ENCODE measurements at regions not wholly inside any gene's neighbourhood (a gene's known extent, or its start where the extent isn't known, plus 50 kb on each side); places are given as distances from the start of the nearest gene placed in this dataset.

DNA sequence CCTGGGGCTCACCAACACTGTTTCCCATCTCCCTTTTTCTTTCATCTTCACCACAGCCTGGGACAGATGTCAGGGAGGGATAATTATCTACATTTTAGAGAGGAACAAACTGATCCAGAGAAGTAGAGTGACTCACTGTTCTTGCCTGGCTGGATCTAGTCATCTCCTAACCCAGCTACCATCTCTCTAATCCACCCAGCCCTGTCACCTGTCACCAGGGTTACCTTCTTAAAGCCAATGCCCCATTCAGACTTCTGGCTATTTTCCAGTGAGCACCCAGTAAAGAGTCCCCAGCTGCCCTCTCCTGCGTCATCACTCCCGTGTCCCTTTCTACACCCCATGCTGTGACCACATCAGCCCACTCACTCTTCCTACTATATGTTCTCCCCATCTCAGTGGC is 68.4 kb upstream of the DUSP5 start:
- ATAC-seq (ENCODE audit: low FRiP score) = no peak
- TF ChIP-seq, protein P1, sequence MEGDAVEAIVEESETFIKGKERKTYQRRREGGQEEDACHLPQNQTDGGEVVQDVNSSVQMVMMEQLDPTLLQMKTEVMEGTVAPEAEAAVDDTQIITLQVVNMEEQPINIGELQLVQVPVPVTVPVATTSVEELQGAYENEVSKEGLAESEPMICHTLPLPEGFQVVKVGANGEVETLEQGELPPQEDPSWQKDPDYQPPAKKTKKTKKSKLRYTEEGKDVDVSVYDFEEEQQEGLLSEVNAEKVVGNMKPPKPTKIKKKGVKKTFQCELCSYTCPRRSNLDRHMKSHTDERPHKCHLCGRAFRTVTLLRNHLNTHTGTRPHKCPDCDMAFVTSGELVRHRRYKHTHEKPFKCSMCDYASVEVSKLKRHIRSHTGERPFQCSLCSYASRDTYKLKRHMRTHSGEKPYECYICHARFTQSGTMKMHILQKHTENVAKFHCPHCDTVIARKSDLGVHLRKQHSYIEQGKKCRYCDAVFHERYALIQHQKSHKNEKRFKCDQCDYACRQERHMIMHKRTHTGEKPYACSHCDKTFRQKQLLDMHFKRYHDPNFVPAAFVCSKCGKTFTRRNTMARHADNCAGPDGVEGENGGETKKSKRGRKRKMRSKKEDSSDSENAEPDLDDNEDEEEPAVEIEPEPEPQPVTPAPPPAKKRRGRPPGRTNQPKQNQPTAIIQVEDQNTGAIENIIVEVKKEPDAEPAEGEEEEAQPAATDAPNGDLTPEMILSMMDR (IDR thresholded peaks at IDR 0.05) = no peak
- no peak for DNase-seq (ENCODE audit: low spot score)

DNA sequence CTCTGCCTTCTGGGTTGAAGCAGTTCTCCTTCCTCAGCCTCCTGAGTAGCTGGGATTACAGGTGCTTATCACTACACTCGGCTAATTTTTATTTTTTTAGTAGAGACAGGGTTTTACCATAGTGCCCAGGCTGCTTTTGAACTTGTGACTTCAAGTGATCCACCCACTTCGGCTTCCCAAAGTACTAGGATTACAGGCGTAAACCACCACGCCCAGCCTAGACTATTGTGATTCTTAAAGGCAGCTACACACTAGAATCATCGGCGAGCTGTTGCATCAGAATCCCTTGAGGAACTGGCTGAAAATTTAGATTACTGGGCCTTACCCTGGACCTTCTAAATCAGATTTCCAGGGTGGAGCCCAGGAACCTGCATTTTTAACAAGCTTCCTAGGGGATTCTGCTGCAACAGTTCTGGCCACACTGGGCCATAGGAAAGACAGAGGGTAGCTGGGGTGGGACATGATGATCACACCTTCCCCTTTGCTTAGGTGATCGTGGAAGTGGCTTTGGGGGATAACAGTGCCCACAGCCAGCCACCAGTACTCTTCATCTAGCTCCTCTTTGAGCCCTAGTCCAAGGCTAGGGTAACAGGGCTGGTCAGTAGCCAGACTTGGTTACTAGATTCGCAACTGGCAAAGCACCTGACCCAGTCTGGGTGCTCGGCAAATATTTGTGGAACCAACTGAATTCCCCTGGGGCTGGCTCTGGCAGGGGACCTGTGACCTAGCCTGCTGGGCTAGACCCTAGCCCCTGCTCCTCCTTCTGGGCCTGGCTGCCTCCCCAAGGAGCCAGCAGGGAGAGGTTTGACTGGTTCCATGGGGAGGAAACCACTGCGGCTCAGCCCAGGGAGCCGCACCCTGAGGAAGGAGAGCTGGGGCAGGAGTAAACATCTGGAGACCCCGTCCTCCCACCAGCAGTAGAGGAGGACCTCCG is 67.1 kb upstream of the DUSP5 start:
- TF ChIP-seq, protein P1 (IDR thresholded peaks at IDR 0.05) = no peak
- ATAC-seq (ENCODE audit: low FRiP score) (no peak), DNase-seq (ENCODE audit: low spot score) (no peak)

DNA sequence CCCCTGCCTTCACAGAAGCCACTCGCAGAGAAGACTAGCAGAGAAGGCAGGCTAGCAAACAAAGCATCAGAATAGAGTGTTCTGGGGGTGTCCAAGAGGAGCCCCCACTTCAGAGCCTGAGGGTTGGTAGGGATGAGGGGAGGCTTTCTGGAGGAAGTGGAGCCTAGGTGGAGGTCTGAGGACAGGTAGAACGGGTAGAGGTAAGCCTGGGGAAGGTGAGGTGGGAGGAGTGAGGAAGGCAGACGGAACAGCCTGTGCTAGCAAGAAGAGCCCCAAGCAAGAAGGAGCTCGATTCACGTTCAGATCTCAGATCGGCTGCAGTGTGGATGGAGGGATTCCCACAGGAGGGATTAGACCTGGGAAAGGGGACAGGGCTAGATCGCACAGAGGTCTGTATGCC is 66.0 kb upstream of the DUSP5 start:
- TF ChIP-seq, protein P1 (IDR thresholded peaks at IDR 0.05) = no peak
- no peak for ATAC-seq (ENCODE audit: low FRiP score)
- no peak for DNase-seq (ENCODE audit: low spot score)

DNA sequence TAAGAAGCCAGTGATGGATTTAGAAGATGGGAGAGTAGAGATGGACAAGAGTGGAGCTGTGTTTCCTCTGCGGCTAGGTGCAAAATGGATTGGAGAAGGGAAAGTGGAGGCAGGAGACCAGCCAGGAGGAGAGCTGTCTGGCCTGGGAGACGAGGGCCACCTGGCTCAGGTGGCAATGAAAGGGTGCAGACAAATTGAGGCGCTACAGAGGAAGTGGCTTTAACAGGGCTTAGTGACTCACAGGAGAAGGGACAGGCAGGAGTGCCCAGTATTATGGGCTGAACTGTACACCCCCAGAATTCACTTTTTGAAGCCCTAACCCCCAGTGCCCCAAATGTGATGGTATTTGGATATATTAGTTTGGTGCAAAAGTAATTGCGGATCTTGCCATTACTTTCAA is 65.6 kb upstream of the DUSP5 start:
- no peak for DNase-seq (ENCODE audit: low spot score)
- TF ChIP-seq, protein P1 (IDR thresholded peaks at IDR 0.05) = no peak
- ATAC-seq (ENCODE audit: low FRiP score) = no peak

DNA sequence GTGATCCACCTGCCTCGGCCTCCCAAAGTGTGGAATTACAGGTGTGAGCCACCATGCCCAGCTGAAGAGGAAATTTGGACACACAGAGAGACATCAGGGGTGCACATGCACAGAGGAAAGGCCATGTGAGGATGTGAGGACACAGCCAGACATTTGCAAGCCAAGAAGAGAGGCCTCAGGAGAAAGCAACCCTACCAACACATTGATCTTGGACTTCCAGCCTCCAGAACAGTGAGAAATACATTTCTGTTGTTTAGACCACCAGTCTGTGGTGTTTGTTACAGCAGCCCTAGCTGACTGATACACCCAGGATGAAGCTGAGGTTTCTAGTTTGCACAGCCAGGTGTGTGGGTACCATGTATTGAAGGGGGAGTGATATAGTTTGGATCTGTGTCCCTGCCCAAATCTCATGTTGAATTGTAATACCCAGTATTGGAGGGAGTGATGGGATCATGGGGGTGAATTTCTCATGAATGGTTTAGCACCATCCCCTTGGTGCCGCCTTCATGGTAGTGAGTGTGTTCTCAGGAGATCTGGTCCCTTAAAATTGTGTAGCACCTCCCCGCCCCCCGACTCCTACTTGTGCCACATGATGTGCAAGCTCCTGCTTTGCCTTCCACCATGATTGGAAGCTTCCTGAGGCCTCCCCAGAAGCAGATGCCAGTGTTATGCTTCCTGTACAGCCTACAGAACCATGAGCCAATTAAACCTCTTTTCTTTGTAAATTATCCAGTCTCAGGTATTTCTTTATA is 64.7 kb upstream of the DUSP5 start:
- DNase-seq (ENCODE audit: low spot score) (no peak), ATAC-seq (ENCODE audit: low FRiP score) (no peak)
- TF ChIP-seq, protein P1 (IDR thresholded peaks at IDR 0.05) = no peak

DNA sequence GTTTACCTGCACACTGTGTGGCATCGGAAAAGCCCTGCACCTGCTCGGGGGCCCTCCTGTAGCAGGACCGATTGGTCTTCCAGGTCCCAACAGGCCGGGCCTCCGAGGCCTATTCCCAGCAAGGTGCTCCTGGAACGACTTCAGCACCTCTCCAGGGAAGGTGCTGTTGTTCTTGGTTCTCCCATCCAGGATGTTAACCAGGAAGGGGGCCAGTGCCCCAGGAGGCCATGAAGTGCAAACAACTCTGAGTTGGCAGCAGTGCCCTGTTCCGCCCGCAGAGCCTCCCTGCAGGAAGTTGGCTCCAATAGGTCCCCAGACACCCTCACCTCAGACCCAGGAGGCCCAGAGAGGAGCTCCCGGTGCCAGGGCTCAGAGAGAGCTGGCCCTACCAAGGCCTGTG is 64.0 kb upstream of the DUSP5 start:
- DNase-seq (ENCODE audit: low spot score) (no peak), ATAC-seq (ENCODE audit: low FRiP score) (no peak)
- TF ChIP-seq, protein P1 (IDR thresholded peaks at IDR 0.05) = no peak
